ENCODE measurements at regions not wholly inside any gene's neighbourhood (a gene's known extent, or its start where the extent isn't known, plus 50 kb on each side); places are given as distances from the start of the nearest gene placed in this dataset.

GRCh38 chr11:127625402-127625801 is 624.8 kb upstream of the KIRREL3 start:
- TF ChIP-seq, protein P1, sequence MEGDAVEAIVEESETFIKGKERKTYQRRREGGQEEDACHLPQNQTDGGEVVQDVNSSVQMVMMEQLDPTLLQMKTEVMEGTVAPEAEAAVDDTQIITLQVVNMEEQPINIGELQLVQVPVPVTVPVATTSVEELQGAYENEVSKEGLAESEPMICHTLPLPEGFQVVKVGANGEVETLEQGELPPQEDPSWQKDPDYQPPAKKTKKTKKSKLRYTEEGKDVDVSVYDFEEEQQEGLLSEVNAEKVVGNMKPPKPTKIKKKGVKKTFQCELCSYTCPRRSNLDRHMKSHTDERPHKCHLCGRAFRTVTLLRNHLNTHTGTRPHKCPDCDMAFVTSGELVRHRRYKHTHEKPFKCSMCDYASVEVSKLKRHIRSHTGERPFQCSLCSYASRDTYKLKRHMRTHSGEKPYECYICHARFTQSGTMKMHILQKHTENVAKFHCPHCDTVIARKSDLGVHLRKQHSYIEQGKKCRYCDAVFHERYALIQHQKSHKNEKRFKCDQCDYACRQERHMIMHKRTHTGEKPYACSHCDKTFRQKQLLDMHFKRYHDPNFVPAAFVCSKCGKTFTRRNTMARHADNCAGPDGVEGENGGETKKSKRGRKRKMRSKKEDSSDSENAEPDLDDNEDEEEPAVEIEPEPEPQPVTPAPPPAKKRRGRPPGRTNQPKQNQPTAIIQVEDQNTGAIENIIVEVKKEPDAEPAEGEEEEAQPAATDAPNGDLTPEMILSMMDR (conservative IDR thresholded peaks at IDR 0.05): no peak
- Histone ChIP-seq H3K4me1 (ENCODE audit: control insufficient read depth, insufficient read depth, low read length) (no peaks in the 10 kb centered on the region), H3K27ac (ENCODE audit: low read depth, low read length) (no peak overlapping the region), H3K9ac (ENCODE audit: extremely low read depth, low read length, poor library complexity, severe bottlenecking) (no peak overlapping the region), H3K9me3 (ENCODE audit: control insufficient read depth, low read length) (no peaks in the 10 kb centered on the region), H3K36me3 (ENCODE audit: control insufficient read depth, insufficient read depth, low read length) (no peaks in the 10 kb centered on the region), H3K27me3 (ENCODE audit: control insufficient read depth, insufficient read depth, low read length, poor library complexity, severe bottlenecking) (no peaks in the 10 kb centered on the region), H3K4me3 (ENCODE audit: low read length) (no peak overlapping the region)
- H3K36me3 Mint-ChIP-seq (ENCODE audit: low read depth): no peaks in the 10 kb centered on the region
- peaks cover 12% of the 10 kb centered on the region for H3K4me1 Mint-ChIP-seq
- no peaks in the 10 kb centered on the region for H3K27me3 Mint-ChIP-seq (ENCODE audit: insufficient read depth)
- 78 to 91% methylated on average over 2 to 3 of the region's 3 CpGs for WGBS, 2 experiments (ENCODE audit: insufficient coverage in 1 of 2, insufficient read length in 1 of 2)
- DNase-seq: no peak
- no peaks in the 10 kb centered on the region for H3K9me3 Mint-ChIP-seq
- H3K27ac Mint-ChIP-seq: no peak overlapping the region
- H3K4me3 Mint-ChIP-seq: no peak overlapping the region

DNA sequence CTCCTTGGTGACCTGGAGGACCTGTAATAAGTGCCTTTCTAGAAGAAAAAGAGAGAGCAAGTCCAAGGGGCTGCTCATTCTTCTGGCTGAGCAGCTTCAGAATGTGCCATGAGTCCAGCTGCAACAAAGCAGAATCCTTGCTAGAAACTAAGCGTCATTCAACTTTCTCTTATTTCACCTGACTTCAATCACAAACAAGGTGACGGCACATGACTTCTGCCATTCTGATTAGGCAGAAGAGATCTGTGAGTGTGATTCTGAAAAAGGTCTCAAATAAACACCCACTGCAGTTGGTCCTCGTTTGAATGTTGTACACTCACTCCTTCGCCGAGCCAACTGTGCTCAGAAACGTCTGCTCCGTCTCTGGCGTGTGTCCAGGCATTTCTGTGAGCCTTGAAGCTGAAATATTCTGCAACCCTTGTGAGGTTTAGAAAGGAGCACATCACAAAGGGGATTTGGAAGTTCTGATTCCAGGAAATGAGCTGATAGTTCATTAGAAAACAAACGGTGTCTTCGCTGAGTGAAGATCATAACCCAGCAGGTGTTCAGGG is 623.8 kb upstream of the KIRREL3 start:
- no peaks in the 10 kb centered on the region for H3K27me3 ChIP-seq (ENCODE audit: control insufficient read depth, insufficient read depth, low read length, poor library complexity, severe bottlenecking)
- H3K9me3 ChIP-seq (ENCODE audit: control insufficient read depth, low read length): no peaks in the 10 kb centered on the region
- DNase-seq: no peak
- H3K27ac Mint-ChIP-seq: no peak overlapping the region
- no peak overlapping the region for H3K4me3 Mint-ChIP-seq
- H3K27me3 Mint-ChIP-seq (ENCODE audit: insufficient read depth): no peaks in the 10 kb centered on the region
- H3K4me1 Mint-ChIP-seq: peaks cover 12% of the 10 kb centered on the region
- TF ChIP-seq, protein P1 (conservative IDR thresholded peaks at IDR 0.05): no peak
- no peaks in the 10 kb centered on the region for H3K36me3 Mint-ChIP-seq (ENCODE audit: low read depth)
- no peak overlapping the region for H3K4me3 ChIP-seq (ENCODE audit: low read length)
- no peaks in the 10 kb centered on the region for H3K9me3 Mint-ChIP-seq
- 80 to 93% methylated on average over 9 to 10 of the region's 10 CpGs for WGBS, 2 experiments (ENCODE audit: insufficient coverage in 1 of 2, insufficient read length in 1 of 2)
- no peaks in the 10 kb centered on the region for H3K36me3 ChIP-seq (ENCODE audit: control insufficient read depth, insufficient read depth, low read length)
- H3K4me1 ChIP-seq (ENCODE audit: control insufficient read depth, insufficient read depth, low read length): no peaks in the 10 kb centered on the region
- no peak overlapping the region for H3K9ac ChIP-seq (ENCODE audit: extremely low read depth, low read length, poor library complexity, severe bottlenecking)
- H3K27ac ChIP-seq (ENCODE audit: low read depth, low read length): no peak overlapping the region

- Mint-ChIP-seq H3K9me3 (no peaks in the 10 kb centered on the region), H3K4me3 (no peak overlapping the region), H3K36me3 (ENCODE audit: low read depth) (no peaks in the 10 kb centered on the region), H3K27me3 (ENCODE audit: insufficient read depth) (no peaks in the 10 kb centered on the region), H3K4me1 (peaks cover 12% of the 10 kb centered on the region), H3K27ac (no peak overlapping the region)
- H3K9me3 ChIP-seq (ENCODE audit: control insufficient read depth, low read length): no peaks in the 10 kb centered on the region
- H3K27ac ChIP-seq (ENCODE audit: low read depth, low read length): no peak overlapping the region
- no peaks in the 10 kb centered on the region for H3K4me1 ChIP-seq (ENCODE audit: control insufficient read depth, insufficient read depth, low read length)
- TF ChIP-seq, protein P1 (conservative IDR thresholded peaks at IDR 0.05): no peak
- no peak overlapping the region for H3K9ac ChIP-seq (ENCODE audit: extremely low read depth, low read length, poor library complexity, severe bottlenecking)
- DNase-seq: no peak
- no peak overlapping the region for H3K4me3 ChIP-seq (ENCODE audit: low read length)
- H3K27me3 ChIP-seq (ENCODE audit: control insufficient read depth, insufficient read depth, low read length, poor library complexity, severe bottlenecking): no peaks in the 10 kb centered on the region
- no peaks in the 10 kb centered on the region for H3K36me3 ChIP-seq (ENCODE audit: control insufficient read depth, insufficient read depth, low read length)
Measured at GRCh38 chr11:127622686-127623085, 622.1 kb upstream of the KIRREL3 start.
